ENCODE measurements at regions not wholly inside any gene's neighbourhood (a gene's known extent, or its start where the extent isn't known, plus 50 kb on each side); places are given as distances from the start of the nearest gene placed in this dataset.

GRCh38 chr13:103671547-103671946 is 605.3 kb upstream of the SLC10A2 start (continued):
- TF ChIP-seq RAD21 (IDR thresholded peaks at IDR 0.05 in 1 of 2, conservative IDR thresholded peaks at IDR 0.05 in 1 of 2; ENCODE audit: low read depth in 2 of 2, low read length in 2 of 2) (no peak), HDAC2 (IDR thresholded peaks at IDR 0.05; ENCODE audit: borderline replicate concordance in 1 of 2, low read depth in 2 of 2, low read length in 2 of 2) (no peak)
